ENCODE measurements at regions not wholly inside any gene's neighbourhood (a gene's known extent, or its start where the extent isn't known, plus 50 kb on each side); places are given as distances from the start of the nearest gene placed in this dataset.

DNA sequence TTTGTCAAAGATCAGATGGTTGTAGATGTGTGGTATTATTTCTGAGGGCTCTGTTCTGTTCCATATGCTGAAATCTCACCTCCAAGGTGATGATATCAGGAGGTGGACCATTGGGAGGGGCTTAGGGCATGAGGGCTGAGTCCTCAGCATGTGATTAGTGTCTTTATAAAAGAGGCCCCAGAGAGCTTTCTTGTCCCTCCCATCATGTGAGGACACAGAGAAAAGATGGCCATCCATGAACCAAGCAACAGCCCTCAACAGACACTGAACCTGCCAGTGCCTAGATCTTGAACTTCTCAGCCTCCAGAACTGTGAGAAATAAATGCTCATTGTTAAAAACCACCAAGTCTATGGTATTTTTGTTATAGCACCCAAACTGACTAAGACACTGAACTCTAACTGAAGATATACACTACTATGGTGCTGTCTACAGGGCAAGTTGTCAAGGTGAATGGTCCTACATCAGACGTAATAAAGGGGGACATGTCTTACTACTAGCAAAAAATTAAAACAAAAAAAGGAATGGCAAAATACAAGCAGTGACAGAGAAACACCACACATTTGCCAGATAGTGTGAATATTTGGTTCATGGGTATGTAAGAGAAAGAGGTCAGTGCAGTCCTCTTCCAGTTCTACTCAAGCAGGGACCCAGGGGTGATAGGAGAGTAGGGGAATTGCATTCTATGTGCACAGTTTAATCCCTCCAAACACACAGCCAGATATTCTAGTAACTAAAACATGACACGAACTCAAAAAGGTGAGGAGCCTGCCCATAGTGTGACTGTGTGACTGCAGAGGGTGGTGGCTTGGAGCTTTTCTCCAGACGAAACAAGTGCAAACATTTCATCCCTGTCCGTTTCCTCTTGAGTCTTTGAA is 164.4 kb upstream of the MYCN start:
- no peak for DNase-seq (ENCODE audit: low read depth in 3 of 3, low spot score in 2 of 3)

GRCh38 chr2:15776629-15776919 is 163.8 kb upstream of the MYCN start:
- no peak for DNase-seq (ENCODE audit: low read depth in 3 of 3, low spot score in 2 of 3)

GRCh38 chr2:15776992-15777702 is 163.2 kb upstream of the MYCN start:
- no peak for DNase-seq (ENCODE audit: low read depth in 3 of 3, low spot score in 2 of 3)

GRCh38 chr2:15777795-15778371 is 162.5 kb upstream of the MYCN start:
- no peak for DNase-seq (ENCODE audit: low read depth in 3 of 3, low spot score in 2 of 3)

GRCh38 chr2:15778529-15779219 is 161.7 kb upstream of the MYCN start:
- DNase-seq (ENCODE audit: low read depth in 3 of 3, low spot score in 2 of 3): no peak

- DNase-seq (ENCODE audit: low read depth in 3 of 3, low spot score in 2 of 3): no peak
Measured at GRCh38 chr2:15779381-15780041, 160.8 kb upstream of the MYCN start.

- no peak for DNase-seq (ENCODE audit: low read depth in 3 of 3, low spot score in 2 of 3)
Measured at GRCh38 chr2:15780234-15780633, 160.1 kb upstream of the MYCN start.

GRCh38 chr2:15780912-15781574 is 159.3 kb upstream of the MYCN start:
- no peak for DNase-seq (ENCODE audit: low read depth in 3 of 3, low spot score in 2 of 3)

- no peak for DNase-seq (ENCODE audit: low read depth in 3 of 3, low spot score in 2 of 3)
Measured at GRCh38 chr2:15782009-15782751, 158.2 kb upstream of the MYCN start.

GRCh38 chr2:15782769-15783294 is 157.5 kb upstream of the MYCN start:
- DNase-seq (ENCODE audit: low read depth in 3 of 3, low spot score in 2 of 3): no peak

GRCh38 chr2:15783489-15783888 is 156.9 kb upstream of the MYCN start:
- DNase-seq (ENCODE audit: low read depth in 3 of 3, low spot score in 2 of 3): no peak

- DNase-seq (ENCODE audit: low read depth in 3 of 3, low spot score in 2 of 3): no peak
Measured at GRCh38 chr2:15784106-15784885, 156.1 kb upstream of the MYCN start.

DNA sequence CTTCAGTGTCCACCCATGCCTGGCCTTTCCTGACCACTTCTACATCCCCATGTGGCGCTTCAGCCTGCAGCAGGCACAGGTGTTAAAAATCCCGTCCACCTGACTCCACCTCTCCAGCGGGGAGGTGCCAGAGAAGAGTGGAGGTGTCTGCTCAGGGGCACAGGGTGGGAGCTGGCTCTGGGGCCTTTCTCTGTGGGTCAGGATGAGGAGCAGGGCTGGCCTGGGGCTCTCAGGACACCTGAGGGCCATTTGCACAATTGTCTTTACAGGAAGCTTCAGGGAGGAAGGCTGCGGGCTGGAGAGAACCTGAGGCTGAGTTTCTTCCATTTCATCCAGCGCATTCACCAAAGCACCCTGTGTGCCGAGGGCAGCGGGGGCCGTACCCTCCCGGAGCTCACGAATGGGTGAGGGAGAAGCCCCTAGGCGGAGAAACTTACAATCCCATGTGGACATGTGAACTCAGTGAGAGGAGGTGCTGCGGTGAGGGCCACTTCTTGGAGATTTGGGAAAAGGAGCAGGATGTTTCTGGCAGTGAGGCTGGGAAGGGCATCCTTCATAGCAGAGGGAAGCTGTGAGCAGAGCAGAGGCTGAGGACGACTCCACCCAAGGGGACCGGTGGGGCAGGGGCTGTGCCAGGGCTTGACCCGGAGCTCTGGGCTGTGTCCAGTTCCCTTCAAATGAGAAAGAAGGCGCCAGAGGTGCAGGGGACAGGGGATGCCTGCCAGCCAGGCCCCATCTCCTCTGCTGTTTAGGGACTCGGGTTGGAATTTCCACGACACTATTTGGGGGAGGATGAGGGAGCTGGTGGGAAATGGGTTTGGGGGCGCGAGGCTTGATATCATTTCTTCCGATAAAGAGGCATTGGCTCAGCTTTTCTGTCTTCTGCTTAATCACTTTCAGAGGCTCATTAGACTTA is 155.2 kb upstream of the MYCN start:
- DNase-seq (ENCODE audit: low read depth in 3 of 3, low spot score in 2 of 3): no peak

GRCh38 chr2:15786003-15786654 is 154.2 kb upstream of the MYCN start:
- DNase-seq (ENCODE audit: low read depth in 3 of 3, low spot score in 2 of 3): no peak

DNA sequence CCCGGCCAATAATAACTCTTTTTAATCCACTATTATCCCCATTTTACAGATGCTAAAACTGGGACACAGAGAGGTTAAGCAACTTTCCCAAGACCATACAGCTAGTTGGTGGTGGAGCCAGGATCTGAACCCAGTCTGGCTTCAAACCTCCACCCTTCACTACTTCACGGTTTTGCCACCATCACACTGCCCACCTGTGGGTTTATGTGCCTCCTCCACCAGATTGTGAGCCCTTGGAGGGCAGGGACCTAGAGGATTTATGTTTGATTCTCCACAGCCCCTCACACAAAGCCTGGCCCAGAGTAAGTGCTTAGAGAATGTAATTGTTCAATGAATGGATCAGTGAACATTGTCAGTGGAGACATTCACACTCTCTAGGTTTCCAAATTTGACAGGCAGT is 153.4 kb upstream of the MYCN start:
- DNase-seq (ENCODE audit: low read depth in 3 of 3, low spot score in 2 of 3): no peak

- DNase-seq (ENCODE audit: low read depth in 3 of 3, low spot score in 2 of 3): no peak
Measured at GRCh38 chr2:15787535-15788454, 152.6 kb upstream of the MYCN start.

All from right renal cortex interstitium (tissue), 3 donors.